Esophagus muscularis mucosa (tissue), 4 donors: ENCODE measurements at regions not wholly inside any gene's neighbourhood (a gene's known extent, or its start where the extent isn't known, plus 50 kb on each side); places are given as distances from the start of the nearest gene placed in this dataset.

ENCODE experiments used
- DNase-seq: peaks from one replicate; pipeline ENCODE4 v3.0.0-alpha.2; 2017; ENCODE audit errors: extremely low spot score
- H3K27ac ChIP-seq, 4 donors: fragments of 200-600 bp; sonication (generic); replicated peaks in 1 of 4; 1 replicate in 3 of 4; 2 replicates in 1 of 4; pipeline ENCODE4 v1.5.1; 2016 to 2019; ENCODE audit warnings: mild to moderate bottlenecking in 1 of 4
- H3K27me3 ChIP-seq, 4 donors: fragments of 200-600 bp; sonication (generic); one replicate each; pipeline versions ENCODE4 v1.5.1 to v1.6.0; 2016 to 2019
- H3K36me3 ChIP-seq, 4 donors: fragments of 200-600 bp; sonication (generic); one replicate each; pipeline ENCODE4 v1.5.1; 2016 to 2019
- H3K4me1 ChIP-seq, 4 donors: fragments of 200-600 bp; sonication (generic); one replicate each; pipeline ENCODE4 v1.5.1; 2016 to 2019
- H3K4me3 ChIP-seq, 4 donors: fragments of 200-600 bp; sonication (generic); 1 replicate in 2 of 4; 2 replicates in 2 of 4; pipeline ENCODE4 v1.5.1; 2016 to 2019; ENCODE audit warnings: mild to moderate bottlenecking in 4 of 4, moderate library complexity in 1 of 4
- H3K9me3 ChIP-seq, 4 donors: fragments of 200-600 bp; sonication (generic); 1 replicate in 3 of 4; 2 replicates in 1 of 4; pipeline ENCODE4 v1.5.1; 2016 to 2019
- CTCF ChIP-seq, 3 experiments: fragments of 200-600 bp in 2 of 3; fragments of 450-650 bp in 1 of 3; sonication (generic) in 2 of 3; IDR thresholded peaks; one replicate each; pipeline ENCODE4 v1.5.1; 2017 to 2019; ENCODE audit warnings: antibody characterized with exemption in 3 of 3, mild to moderate bottlenecking in 2 of 3, moderate library complexity in 1 of 3
- EP300 ChIP-seq: sonication (generic); formaldehyde crosslinking; IDR thresholded peaks from one replicate; pipeline ENCODE4 v1.6.1; 2017; ENCODE audit warnings: antibody characterized with exemption
- POLR2A ChIP-seq: fragments of 450-650 bp; IDR thresholded peaks from one replicate; pipeline ENCODE4 v1.6.1; 2017; ENCODE audit warnings: antibody characterized with exemption, moderate library complexity, mild to moderate bottlenecking, low read depth
- POLR2AphosphoS5 ChIP-seq, 2 donors: sonication (generic); formaldehyde crosslinking; IDR thresholded peaks; one replicate each; pipeline ENCODE4 v1.6.1; 2017; ENCODE audit warnings: antibody characterized with exemption in 2 of 2
- WGBS: methylation state at CpG from one replicate; pipeline ENCODE4 v1.1.5; 2018; 5-methylcytosine and 5-hydroxymethylcytosine counted together
- intact Hi-C: fragments of 100-400 bp; cut with DNase I; formaldehyde crosslinking; loops from one replicate; pipeline ENCODE4 v1.15.1; 2023

- intact Hi-C loops: no loop called here
- peaks cover 0 to 55% (median 37%) of the 10 kb centered on the region in 4 donors for H3K9me3 ChIP-seq
- WGBS: 78% methylated on average over 10 of the region's 10 CpGs
Observed at GRCh38 chr19:27657271-27658051, 1555.5 kb downstream of the UQCRFS1 start.

GRCh38 chr19:27654266-27654990 lies 1558.5 kb downstream of the UQCRFS1 start:
- no peak overlapping the region for H3K27ac ChIP-seq
- 73% methylated on average over 8 of the region's 8 CpGs for WGBS
- H3K36me3 ChIP-seq: no peaks in the 10 kb centered on the region
- intact Hi-C loops: no loop called here
- H3K27me3 ChIP-seq: no peaks in the 10 kb centered on the region
- H3K9me3 ChIP-seq: peaks cover 0 to 57% (median 31%) of the 10 kb centered on the region in 4 donors
- DNase-seq: peak; percentile 47
- no peak overlapping the region for H3K4me3 ChIP-seq
- no peaks in the 10 kb centered on the region for H3K4me1 ChIP-seq
- TF ChIP-seq POLR2A: no peak
- TF ChIP-seq POLR2AphosphoS5 (IDR thresholded peaks at IDR 0.05): no peak
- no peak for TF ChIP-seq EP300
- no peak for TF ChIP-seq CTCF (IDR thresholded peaks at IDR 0.05)

More at GRCh38 chr19:27657271-27658051, 1555.5 kb downstream of the UQCRFS1 start:
- DNase-seq: peak; percentile 64
- H3K27me3 ChIP-seq: no peaks in the 10 kb centered on the region
- H3K36me3 ChIP-seq: no peaks in the 10 kb centered on the region
- no peak overlapping the region for H3K27ac ChIP-seq
- TF ChIP-seq EP300 (no peak), CTCF (IDR thresholded peaks at IDR 0.05) (no peak), POLR2AphosphoS5 (IDR thresholded peaks at IDR 0.05) (no peak), POLR2A (no peak)
- peaks cover 0 to 10% (median 0%) of the 10 kb centered on the region in 4 donors for H3K4me1 ChIP-seq
- H3K4me3 ChIP-seq: no peak overlapping the region

GRCh38 chr19:27652796-27653195 lies 1560.2 kb downstream of the UQCRFS1 start:
- H3K36me3 ChIP-seq: no peaks in the 10 kb centered on the region
- intact Hi-C loops: no loop called here
- H3K4me1 ChIP-seq: no peaks in the 10 kb centered on the region
- no peak for DNase-seq
- H3K4me3 ChIP-seq: no peak overlapping the region
- no peak overlapping the region for H3K27ac ChIP-seq
- H3K9me3 ChIP-seq: peaks cover 0 to 51% (median 14%) of the 10 kb centered on the region in 4 donors
- 42% methylated on average over 3 of the region's 3 CpGs for WGBS
- TF ChIP-seq POLR2AphosphoS5 (IDR thresholded peaks at IDR 0.05) (no peak), CTCF (IDR thresholded peaks at IDR 0.05) (no peak), POLR2A (no peak), EP300 (no peak)
- no peaks in the 10 kb centered on the region for H3K27me3 ChIP-seq

- Histone ChIP-seq H3K36me3 (no peaks in the 10 kb centered on the region), H3K4me3 (no peak overlapping the region), H3K9me3 (peaks cover 0 to 51% (median 10%) of the 10 kb centered on the region in 4 donors), H3K27me3 (no peaks in the 10 kb centered on the region), H3K27ac (no peak overlapping the region), H3K4me1 (no peaks in the 10 kb centered on the region)
- intact Hi-C loops: no loop called here
- 80% methylated on average over 8 of the region's 8 CpGs for WGBS
- DNase-seq: no peak
- TF ChIP-seq CTCF (IDR thresholded peaks at IDR 0.05) (no peak), POLR2A (no peak), EP300 (no peak), POLR2AphosphoS5 (IDR thresholded peaks at IDR 0.05) (no peak)
Observed at GRCh38 chr19:27652281-27652680, 1560.7 kb downstream of the UQCRFS1 start.
